AG09309 (cell line): ENCODE measurements at regions not wholly inside any gene's neighbourhood (a gene's known extent, or its start where the extent isn't known, plus 50 kb on each side); places are given as distances from the start of the nearest gene placed in this dataset.

ENCODE experiments used
- DNase-seq: peaks from one replicate; pipeline ENCODE4 v3.0.0-alpha.2; 2010; ENCODE audit warnings: low read depth
- H3K4me3 ChIP-seq: 2 replicates; pipeline ENCODE4 v1.5.1; 2011; ENCODE audit warnings: mild to moderate bottlenecking, low read depth, low read length, moderate library complexity; ENCODE audit not compliant: control insufficient read depth
- TF ChIP-seq, protein P1 (sequence below): IDR thresholded peaks from 2 replicates; pipeline ENCODE4 v1.5.1; 2011; ENCODE audit warnings: mild to moderate bottlenecking, low read depth, low read length, inconsistent platforms; ENCODE audit not compliant: insufficient read depth, control insufficient read depth; ENCODE audit errors: missing control alignments

DNA sequence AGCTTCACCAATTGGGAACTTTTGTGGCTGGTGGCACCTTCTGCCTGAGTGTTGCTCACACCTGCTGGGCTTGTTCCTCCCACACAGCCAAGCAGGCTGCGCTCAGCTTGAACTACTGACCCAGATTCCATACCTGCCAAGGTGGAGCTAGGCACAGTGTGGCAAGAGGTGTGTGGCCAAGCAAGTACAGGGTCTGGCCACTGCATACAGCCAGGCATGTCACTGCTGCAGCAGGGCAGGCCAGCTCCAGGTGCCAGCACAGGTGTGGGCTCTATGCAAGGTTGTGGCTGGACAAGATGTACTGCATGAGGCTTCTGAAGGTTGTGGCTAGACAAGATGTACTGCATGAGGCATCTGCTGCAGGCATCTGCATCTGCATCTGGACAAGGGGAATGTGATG lies 1254.8 kb downstream of the AMY1C start:
- DNase-seq = no peak
- TF ChIP-seq, protein P1, sequence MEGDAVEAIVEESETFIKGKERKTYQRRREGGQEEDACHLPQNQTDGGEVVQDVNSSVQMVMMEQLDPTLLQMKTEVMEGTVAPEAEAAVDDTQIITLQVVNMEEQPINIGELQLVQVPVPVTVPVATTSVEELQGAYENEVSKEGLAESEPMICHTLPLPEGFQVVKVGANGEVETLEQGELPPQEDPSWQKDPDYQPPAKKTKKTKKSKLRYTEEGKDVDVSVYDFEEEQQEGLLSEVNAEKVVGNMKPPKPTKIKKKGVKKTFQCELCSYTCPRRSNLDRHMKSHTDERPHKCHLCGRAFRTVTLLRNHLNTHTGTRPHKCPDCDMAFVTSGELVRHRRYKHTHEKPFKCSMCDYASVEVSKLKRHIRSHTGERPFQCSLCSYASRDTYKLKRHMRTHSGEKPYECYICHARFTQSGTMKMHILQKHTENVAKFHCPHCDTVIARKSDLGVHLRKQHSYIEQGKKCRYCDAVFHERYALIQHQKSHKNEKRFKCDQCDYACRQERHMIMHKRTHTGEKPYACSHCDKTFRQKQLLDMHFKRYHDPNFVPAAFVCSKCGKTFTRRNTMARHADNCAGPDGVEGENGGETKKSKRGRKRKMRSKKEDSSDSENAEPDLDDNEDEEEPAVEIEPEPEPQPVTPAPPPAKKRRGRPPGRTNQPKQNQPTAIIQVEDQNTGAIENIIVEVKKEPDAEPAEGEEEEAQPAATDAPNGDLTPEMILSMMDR = no peak
- no peak overlapping the region for H3K4me3 ChIP-seq

- no peak overlapping the region for H3K4me3 ChIP-seq
- TF ChIP-seq, protein P1 = no peak
- no peak for DNase-seq
Measured at GRCh38 chr1:105005594-105006195, 1256.0 kb downstream of the AMY1C start.

DNA sequence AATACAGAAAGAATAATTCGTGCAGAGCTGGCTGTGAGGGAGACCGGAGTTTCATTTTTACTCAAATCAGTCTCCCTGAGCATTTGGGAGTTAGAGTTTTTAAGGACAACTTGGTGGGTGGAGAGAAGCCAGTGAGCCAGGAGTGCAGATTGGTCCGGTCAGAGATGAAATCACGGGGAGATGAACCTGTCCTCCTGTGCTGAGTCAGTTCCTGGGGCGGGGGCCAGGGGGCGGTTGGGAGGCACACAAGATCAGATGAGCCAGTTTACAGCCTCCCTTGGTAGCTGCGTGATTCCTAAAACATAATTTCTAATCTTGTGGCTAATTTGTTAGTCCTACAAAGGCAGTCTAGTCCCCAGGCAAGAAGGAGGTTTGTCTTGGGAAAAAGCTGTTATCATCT lies 1267.9 kb downstream of the AMY1C start:
- H3K4me3 ChIP-seq = no peak overlapping the region
- no peak for DNase-seq
- TF ChIP-seq, protein P1 = no peak

GRCh38 chr1:105023719-105024118 lies 1274.0 kb downstream of the AMY1C start:
- TF ChIP-seq, protein P1 = no peak
- DNase-seq = no peak
- H3K4me3 ChIP-seq = no peak overlapping the region

DNA sequence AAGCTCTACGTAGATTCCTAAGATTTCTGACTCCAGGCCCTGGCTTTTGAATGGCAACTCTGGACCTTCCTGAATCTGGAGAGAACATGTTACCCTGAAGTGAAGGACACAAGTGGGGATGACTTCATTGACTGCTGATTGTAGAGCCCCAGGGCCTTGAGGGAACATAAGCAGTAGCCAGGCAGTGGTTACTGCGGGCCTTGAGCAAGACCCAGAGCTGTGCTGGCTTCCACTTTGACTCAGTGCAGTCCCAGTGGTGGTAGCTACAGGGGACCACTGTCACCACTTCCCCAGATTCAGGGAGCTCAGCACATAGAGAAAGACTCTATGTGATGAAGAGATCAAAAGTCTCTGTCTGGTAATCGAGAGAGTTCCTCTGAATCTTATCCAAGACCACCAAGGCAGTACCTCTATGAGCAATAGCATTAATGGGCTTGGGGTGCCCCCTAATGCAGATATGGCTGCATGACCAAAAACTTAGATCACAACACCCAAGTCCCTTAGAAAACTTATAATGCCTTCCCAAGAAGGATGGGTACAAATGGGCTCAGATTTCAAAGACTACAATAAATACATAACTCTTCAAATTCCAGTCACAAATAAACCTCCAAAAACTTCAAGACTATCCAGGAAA lies 1278.3 kb downstream of the AMY1C start:
- no peak overlapping the region for H3K4me3 ChIP-seq
- TF ChIP-seq, protein P1 = no peak
- no peak for DNase-seq

GRCh38 chr1:105072446-105072845 lies 1322.7 kb downstream of the AMY1C start:
- no peak for DNase-seq
- TF ChIP-seq, protein P1 = no peak
- H3K4me3 ChIP-seq = no peak overlapping the region
